Stomach (tissue), 4 donors: ENCODE measurements at regions not wholly inside any gene's neighbourhood (a gene's known extent, or its start where the extent isn't known, plus 50 kb on each side); places are given as distances from the start of the nearest gene placed in this dataset.

Experiments used
- CTCF ChIP-seq, 7 experiments: fragments of 450-650 bp in 4 of 7; fragments of 200-600 bp in 3 of 7; sonication (generic) in 3 of 7; IDR thresholded peaks; one replicate each; pipeline ENCODE4 v1.5.1; 2016 to 2019; ENCODE audit warnings: antibody characterized with exemption in 7 of 7, control low read depth in 2 of 7, mild to moderate bottlenecking in 1 of 7
- EP300 ChIP-seq: sonication (generic); formaldehyde crosslinking; IDR thresholded peaks from one replicate; pipeline ENCODE4 v1.6.1; 2017; ENCODE audit warnings: antibody characterized with exemption
- POLR2A ChIP-seq, 4 donors: fragments of 450-650 bp; IDR thresholded peaks; one replicate each; pipeline ENCODE4 v1.6.1; 2016; ENCODE audit warnings: antibody characterized with exemption in 4 of 4, control low read depth in 2 of 4, mild to moderate bottlenecking in 1 of 4, moderate library complexity in 1 of 4

- no peak for TF ChIP-seq CTCF (IDR thresholded peaks at IDR 0.05)
- TF ChIP-seq POLR2A (IDR thresholded peaks at IDR 0.05), result no peak
- TF ChIP-seq EP300, result no peak
Observed at GRCh38 chr6:47936820-47937219, 155.0 kb downstream of the OPN5 start.
